GM21526 (cell line): ENCODE measurements at regions not wholly inside any gene's neighbourhood (a gene's known extent, or its start where the extent isn't known, plus 50 kb on each side); places are given as distances from the start of the nearest gene placed in this dataset.
"Not testable (repeated sequence)": the region's sequence is repeated elsewhere in the genome, so short reads cannot be mapped to it uniquely, and the experiment has no call there.

ENCODE experiments used
- ATAC-seq: cut with Tn5 transposase; IDR thresholded peaks from one replicate; pipeline ENCODE4 v1.9.1; 2021; ENCODE audit warnings: moderate library complexity; ENCODE audit not compliant: unreplicated experiment, low FRiP score

DNA sequence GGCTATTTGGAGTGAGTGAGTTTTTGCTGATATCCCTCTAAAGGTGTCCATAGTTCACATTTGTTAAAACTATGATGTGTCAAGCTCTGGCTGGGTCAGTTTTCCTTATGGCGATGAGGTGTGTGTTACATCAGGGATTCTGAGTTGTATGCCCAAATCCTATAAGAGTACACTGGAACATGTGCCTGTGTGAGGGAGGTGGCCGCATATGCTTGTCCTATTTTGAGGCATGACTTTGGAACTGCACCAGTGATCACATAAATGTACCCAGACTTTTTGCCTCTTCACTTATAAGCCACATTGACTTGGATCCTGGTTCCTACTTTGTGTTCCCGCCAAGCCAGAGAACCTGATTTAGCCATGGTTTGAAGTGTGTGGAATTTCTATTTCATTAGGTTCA is 140.3 kb upstream of the RXFP2 start:
- no peak for ATAC-seq

DNA sequence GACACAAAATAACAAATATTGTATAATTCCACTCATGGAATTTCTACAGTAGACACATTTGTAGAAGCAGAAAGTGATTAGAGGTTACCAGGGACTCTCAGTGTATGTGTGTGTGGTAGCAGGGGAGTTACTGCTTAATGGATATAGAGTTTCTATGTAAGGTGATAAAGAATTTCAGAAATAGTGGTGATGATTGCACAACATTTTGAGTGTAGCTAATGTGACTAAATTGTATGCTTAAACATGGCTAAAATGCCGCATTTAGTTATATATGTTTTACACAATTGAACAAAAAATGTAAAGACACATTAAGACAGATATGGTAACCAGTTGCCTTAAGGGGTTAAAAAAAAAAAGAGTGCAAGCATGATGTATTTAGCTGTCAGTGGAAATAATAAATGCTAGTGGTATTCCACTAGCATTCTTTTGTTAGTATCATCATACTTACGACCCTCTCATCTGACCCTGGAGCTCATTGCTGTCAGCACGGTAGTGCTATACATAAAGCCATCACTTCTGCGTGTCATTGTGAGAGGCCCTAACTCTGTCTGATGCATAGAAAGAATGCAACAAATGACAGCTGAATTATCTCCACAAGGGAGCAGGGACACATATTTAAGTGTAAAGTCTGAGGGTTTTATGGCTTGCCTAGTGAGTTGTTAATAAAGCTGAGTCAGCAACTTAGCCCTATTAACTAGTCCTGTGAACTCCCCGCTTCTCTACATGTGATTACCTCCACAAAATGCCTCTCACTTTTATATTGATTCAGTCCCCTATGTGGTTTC is 134.1 kb upstream of the RXFP2 start:
- ATAC-seq = no peak

DNA sequence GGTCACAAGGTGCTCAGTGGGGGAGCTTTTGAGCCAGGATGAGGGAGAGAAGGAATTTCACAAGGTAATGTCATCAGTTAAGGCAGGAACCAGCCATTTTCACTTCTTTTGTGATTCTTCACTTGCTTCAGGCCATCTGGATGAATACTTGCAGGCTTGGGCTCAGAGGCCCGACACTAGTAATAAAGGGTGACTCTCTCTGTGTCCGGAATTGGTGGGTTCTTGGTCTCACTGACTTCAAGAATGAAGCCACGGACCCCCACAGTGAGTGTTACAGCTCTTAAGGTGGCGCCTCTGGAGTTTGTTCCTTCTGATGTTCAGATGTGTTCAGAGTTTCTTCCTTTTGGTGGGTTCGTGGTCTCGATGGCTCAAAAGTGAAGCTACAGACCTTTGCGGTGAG is 131.8 kb upstream of the RXFP2 start:
- not testable (repeated sequence) for ATAC-seq

DNA sequence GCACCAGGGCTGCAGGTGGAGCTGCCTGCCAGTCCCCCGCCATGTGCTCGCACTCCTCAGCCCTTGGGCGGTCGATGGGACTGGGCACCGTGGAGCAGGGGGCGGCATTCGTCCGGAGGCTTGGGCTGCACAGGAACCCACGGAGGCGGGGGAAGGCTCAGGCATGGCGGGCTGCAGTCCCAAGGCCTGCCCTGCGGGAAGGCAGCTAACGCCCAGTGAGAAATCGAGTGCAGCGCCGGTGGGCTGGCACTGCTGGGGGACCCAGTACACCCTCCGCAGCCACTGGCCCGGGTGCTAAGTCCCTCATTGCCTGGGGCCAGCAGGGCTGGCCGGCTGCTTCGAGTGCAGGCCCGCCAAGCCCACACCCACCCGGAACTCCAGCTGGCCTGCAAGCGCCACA is 130.5 kb upstream of the RXFP2 start:
- ATAC-seq = not testable (repeated sequence)

DNA sequence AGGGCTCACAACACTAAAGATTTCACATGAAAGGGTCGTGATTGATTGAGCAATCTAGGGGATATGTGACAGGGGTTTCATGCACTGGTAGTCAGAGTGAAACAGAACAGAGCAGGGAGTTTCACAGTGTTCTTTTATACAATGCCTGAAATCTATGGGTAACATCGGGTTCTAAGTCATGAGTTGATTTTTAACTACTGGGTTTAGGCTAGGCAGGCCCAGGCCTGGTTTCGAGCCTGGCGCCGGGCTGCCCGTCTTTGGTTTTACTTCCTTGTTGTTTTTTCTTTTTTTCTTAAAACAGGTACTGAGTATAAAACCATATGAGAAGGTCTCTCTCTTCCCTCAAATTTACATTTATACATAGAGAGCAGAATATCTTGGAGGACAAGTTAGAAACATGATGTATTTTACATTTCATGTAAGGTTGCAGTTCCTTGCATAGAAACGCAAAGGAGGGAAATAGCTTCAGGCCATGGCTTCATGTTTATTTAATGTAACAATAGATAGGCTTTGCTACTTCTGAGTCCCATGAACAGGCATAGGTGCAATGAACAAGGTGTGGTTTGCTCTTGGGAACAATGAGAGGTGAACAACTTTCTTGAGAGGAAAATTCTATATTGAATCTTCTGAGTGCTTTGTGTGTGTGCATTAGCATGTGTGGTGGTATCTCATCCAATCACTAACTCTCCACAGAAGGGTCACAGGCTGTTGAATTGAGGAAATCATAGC is 128.9 kb upstream of the RXFP2 start:
- ATAC-seq = no peak

DNA sequence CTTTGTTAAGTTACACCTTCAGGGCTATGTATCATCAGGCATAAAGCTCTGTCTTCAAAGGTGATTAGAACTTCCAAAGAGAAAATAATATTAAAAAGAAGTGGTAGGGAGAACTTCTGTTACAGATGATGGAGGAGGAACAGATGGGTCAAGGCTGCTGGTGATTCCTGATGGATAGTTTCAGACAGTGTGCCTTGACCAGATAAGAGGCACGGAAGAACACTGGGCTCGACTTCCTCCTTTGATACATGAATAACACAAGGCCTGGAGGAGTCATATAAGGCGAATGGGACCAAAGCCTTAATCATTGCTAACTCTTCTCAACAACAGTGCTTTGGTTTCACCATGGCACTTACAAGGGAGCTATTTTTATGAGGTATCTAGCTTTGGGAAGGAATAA is 128.1 kb upstream of the RXFP2 start:
- no peak for ATAC-seq

DNA sequence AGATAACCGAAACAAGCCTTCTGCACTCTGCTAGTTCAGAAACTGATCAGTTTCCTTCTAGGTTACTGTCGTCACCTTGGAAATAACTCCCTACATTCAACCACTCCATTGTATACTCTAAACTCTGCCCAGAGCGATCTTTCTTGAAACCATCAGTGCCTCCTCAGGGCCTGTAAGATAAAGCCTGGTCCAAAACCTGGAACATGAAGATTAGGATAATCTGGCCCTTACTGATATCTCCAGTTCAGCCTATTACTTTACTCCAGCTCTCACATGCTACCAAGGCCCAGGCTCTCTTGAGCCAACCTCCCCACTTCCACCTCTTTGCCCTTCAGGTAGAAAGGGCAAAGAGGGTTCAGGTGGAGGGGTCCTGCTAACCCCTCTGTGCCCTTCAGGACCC is 125.3 kb upstream of the RXFP2 start:
- no peak for ATAC-seq

DNA sequence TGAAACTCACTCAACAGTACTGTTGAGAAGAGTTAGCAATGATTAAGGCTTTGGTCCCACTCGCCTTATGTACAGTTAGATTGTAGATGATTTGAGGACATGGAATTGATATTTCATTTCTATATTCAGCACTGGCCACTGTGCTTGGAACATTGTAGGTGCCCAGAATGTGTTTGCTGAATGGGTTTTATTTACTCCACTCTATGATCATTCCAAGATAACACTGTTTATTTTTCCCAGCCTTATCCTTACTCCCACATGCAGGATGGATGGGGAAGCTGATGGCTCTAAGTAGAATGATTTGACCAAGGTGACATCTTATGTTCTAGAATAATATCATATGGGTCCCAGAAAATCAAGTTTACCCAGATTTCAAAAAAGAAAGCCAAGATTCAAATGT is 124.6 kb upstream of the RXFP2 start:
- ATAC-seq = no peak

DNA sequence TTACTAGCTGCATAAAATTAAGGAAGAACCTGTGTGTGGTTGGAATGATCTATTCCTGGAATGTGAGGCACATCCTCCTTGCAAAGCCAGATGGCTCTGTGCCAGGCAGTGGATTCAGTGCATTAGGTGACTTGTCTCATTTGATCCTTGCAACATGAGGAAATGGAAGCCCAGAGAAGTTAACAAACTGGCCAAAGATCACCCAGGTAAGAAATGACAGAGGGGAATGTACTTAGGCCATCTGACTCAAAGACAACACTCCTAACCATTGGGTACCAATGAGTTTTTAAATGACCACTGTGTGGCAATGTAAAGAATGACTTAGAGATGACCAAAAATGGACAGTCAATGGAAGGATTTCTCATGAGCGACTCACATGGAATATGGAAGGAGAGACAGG is 114.2 kb upstream of the RXFP2 start:
- no peak for ATAC-seq

DNA sequence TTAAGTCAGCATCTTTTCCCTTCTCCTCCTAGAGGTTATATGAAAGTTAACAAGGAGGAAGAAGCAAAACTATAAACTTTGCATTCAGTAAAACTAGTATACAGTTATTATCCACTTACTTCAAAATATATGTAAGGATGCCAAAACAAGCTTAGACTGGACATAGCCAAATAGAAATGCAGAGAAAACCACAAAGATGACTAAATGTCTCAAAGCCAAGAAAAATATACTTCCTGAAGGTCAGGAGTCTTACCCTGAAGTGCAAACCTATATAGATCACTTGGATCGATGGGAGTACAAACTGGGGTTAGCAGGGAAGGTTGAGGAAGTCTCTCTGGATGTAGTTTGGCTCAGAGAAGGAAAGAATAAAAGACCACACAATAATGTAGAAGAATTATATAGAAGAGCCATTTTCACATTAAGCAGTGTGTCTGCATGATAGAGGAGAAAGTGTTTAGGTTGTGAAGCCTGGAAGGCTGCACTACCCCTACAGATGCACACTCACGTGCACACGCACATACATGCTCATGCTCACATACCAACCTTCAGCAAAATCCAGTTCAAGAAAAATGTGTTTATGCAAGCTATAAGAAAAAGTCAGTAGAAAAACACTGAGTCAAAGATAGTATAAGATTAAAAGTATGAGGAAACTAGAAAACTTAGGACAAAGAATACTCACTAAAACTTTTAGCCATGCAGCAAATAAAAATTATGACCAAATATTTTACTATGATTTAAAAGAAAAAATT is 112.1 kb upstream of the RXFP2 start:
- ATAC-seq = no peak

DNA sequence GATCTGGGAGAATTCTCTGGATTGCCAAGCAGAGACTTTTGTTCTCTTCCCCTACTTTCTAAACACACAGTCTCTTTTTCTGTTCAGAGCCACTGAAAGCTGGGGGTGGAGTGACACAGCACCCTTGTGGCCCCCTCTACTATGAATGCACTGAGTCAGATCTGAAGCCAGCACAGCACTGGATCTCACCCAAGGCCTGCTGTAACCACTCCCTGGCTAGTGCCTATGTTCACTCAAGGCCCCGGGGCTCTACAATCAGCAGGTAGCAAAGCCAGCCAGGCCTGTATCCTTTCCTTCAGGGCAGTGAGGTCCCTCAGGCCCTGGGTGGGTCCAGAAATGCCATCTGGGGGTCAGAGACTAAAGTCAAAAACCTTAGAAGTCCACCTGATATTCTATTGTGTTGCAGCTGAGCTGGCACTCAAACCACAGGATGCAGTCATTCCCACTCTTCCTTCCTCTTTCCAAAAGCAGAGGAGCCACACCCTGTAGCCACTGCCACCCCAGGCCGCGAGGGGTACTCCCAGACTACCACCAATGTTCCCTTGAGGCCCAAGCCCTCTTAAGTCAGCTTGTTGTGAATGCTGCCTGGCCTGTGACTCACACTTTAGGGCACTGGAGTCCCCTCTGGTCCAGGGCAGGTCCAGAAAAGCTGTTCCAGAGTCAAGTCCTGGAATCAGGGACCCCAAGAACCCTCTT is 110.1 kb upstream of the RXFP2 start:
- no peak for ATAC-seq

DNA sequence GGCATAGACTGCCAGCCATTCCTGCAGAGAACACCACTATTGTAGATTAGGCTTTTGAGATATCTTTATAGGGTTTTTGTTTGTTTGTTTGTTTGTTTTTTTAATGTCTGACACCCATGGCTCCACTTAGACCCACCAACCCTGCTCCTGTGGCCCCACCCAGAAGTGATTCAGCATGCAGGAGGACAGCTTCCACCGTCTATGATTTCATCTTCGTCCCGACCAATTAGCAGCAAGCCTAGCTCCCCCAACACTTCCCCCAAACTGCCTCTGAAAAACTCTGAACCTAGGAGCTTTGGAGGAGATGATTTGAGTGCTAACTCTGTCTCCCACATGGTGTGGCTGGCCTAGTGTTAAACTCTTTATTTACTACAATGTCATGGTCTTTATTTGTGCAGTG is 108.3 kb upstream of the RXFP2 start:
- ATAC-seq = no peak

DNA sequence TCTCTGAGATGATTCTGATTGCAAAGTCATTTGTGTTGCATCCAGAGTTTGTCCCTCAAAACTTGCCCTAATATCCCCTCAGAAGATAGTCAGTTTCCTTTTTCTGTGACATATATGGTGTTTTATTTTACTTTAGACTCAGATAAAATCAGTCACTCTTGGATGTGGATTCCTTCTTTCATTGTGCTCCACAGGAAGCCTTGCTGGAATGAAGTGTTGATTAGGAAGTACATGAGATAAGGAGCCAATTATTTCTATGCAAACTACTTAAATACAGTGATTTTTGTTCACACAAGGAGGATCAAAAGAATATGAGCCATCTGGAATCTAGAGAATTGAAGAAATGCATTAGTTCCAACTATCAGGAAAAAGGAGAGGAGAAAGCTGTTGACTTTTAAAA is 107.6 kb upstream of the RXFP2 start:
- no peak for ATAC-seq

DNA sequence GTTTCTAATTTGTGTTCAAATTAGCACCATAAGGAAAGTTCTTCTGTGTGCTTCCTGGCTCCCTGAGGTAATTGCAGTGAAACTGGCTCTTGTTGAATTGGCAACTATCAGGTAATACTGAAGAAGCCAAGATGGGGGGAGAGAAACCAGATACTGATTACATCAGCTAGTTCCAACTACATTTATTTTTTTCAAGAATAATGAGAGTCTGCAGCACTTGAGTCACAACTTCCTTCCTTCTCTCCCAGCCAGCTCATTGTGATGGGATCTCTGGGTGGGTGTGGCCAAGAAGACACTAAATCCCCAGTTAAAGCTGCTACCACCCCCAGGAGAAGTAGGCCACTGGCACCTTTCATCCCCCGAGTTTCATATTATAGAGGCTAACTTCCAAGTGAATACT is 100.7 kb upstream of the RXFP2 start:
- ATAC-seq = no peak

DNA sequence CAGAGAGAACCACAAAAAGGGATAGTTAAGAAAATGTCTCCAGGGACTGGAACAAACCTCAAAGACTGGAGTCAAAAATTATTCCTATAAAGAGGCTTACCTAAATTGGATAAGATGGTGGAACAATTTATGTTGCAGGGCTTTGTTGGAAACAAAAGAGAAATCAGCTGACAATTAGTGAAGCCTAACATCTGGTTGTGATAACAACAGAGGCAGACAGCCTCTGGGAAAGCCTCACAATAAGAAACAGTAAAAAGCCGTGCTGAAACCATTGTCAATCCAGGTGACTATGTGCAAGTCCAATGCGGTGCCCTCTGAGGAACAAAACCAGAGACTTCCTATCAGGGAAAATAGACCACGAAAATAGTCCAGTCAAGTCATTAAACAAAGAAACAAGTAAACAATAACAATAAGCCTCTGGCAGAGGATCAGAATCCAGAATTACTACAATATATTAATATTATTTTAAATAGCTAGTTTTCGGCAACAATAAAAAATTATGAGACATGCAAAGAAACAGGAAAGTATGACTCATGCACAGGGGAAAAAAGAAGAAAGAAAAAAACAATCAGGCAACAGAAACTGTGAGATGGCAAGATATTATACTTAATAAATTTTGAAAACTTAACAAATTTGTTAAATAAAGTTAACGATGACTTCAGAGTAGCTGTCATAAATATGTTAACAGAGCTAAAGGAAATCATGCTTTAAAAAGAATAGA is 99.7 kb upstream of the RXFP2 start:
- ATAC-seq = no peak

DNA sequence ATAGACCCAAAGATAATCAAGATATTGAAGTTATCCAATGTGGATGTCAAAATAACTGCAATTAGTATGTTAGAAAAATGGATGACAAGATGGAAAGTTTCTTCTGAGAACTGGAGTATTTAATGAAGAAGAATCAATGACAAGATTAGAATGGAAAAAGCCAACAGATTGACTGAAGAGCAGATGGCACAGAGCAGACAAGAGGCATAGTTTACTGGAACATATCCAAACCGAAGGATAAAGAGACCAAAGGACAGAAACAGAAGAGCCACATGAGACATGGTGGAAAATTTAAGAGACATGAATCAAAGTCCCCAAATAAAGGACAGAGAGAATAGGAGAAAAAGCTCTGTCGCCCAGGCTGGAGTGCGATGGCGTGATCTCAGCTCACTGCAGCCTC is 89.6 kb upstream of the RXFP2 start:
- ATAC-seq = no peak

DNA sequence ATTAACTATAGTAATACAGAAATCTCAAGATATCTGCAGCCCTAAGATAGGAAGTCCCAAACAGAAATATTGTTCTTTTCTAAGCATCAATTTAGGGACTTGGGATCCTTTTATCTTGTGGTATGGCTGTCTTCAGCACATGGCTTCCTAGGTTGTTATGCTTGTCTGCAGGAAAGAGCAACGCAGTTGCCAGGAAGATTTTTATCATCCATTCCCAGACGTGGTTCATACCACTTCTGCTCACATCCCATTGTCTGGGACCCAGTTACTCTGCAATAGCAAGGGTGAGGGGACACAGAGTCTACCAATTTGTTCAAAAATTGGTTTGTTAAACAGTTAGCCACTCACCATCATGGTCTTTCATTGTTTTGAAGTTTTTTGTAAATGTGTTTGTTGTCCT is 85.6 kb upstream of the RXFP2 start:
- no peak for ATAC-seq

DNA sequence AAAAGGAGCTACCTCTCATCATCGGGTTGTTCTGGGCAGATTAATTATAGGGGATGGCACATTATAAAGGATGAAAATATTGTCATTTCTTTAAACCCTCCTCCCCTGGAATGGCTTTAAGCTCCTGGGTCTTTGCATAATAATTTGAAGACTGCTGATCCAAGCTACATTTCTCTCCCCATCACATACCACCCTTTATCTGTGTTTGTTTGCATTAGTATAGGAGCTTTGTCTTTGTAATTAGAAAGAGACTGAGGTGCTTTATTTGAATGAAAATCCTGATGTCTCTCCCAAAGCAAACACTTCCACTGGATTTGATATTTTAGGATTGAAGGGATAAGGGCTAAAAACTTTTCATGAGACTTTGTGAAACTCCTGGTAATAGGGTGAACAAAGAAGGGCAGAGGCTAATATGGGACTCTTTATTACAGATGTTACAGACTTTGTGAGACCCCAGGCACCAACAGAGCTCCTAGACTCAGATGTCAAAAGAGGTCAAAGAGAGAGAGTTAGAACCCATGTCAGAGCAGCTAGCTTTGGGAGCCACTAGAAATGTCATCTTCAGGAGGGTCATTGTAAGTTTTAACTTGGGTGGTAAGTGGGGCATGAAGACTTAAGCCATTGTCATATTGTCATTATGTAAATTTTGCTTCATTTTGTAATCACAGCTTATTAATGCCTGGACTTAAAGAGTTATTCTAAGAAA is 75.3 kb upstream of the RXFP2 start:
- ATAC-seq = no peak

DNA sequence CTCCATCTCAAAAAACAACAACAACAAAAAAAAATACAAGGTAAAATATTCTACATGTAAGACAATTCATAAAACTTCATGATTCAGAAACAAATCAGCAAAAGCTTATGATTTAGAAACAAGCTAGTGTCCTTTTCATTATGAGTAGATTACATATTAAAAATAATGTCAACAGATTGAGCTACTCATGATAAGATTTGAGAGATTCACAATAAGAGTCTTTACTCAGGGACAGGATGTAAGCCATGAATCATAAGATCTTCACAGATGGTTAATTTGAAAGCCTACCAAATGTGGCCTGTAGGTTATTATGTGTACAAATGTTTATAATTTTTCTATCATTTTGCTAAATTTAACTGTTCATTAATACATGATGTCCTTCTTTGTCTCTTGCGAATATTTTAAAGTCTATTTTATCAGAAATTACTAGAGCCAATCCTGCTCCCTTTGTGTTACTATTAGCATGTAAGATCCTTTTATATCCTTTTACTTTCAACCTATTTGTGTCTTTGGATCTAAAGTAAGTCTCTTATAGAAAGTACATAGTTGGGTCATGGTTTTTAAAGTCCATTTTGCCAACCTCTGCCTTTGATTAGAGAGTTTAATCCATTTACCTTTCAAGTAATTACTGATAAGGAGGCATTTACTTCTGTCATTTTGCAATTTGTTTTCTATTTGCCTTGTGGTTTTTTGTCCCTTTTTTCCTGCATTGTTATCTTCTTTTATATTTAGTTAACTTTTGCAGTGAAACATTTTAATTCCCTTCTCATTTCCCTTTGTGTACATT is 68.3 kb upstream of the RXFP2 start:
- no peak for ATAC-seq
